H9 (cell line): ENCODE measurements at regions not wholly inside any gene's neighbourhood (a gene's known extent, or its start where the extent isn't known, plus 50 kb on each side); places are given as distances from the start of the nearest gene placed in this dataset.

ENCODE experiments used
- DNase-seq: peaks from one replicate; pipeline ENCODE4 v3.0.0-alpha.2; 2017
- H2AFZ ChIP-seq: one replicate; pipeline ENCODE4 v1.6.1; 2013; ENCODE audit warnings: mild to moderate bottlenecking, low read length, control low read depth, moderate library complexity
- H2AK5ac ChIP-seq: 2 replicates; pipeline ENCODE4 v1.6.1; 2013; ENCODE audit warnings: low read length, control low read depth, mixed read lengths; ENCODE audit not compliant: insufficient read length
- H2BK120ac ChIP-seq: one replicate; pipeline ENCODE4 v1.6.1; 2013; ENCODE audit warnings: low read depth, mild to moderate bottlenecking, low read length, control low read depth, inconsistent platforms; ENCODE audit not compliant: poor library complexity, severe bottlenecking
- H2BK12ac ChIP-seq: 2 replicates; pipeline ENCODE4 v1.6.1; 2013; ENCODE audit warnings: low read length, control low read depth, mixed read lengths, low read depth; ENCODE audit not compliant: insufficient read length
- H2BK15ac ChIP-seq: 2 replicates; pipeline ENCODE4 v1.6.1; 2013; ENCODE audit warnings: low read depth, low read length, control low read depth
- H2BK20ac ChIP-seq: one replicate; pipeline ENCODE4 v1.6.1; 2013; ENCODE audit warnings: low read depth, mild to moderate bottlenecking, low read length, control low read depth, inconsistent platforms; ENCODE audit not compliant: poor library complexity, severe bottlenecking
- H2BK5ac ChIP-seq: 2 replicates; pipeline ENCODE4 v1.6.1; 2013; ENCODE audit warnings: low read length, control low read depth, mixed read lengths; ENCODE audit not compliant: insufficient read length
- H3K14ac ChIP-seq: 2 replicates; pipeline ENCODE4 v1.6.1; 2013; ENCODE audit warnings: low read length, control low read depth; ENCODE audit not compliant: insufficient read depth
- H3K18ac ChIP-seq: 2 replicates; pipeline ENCODE4 v1.6.1; 2013; ENCODE audit warnings: low read depth, mild to moderate bottlenecking, mixed read lengths, low read length, control low read depth; ENCODE audit not compliant: insufficient read length
- H3K23ac ChIP-seq: 2 replicates; pipeline ENCODE4 v1.6.1; 2013; ENCODE audit warnings: low read length, control low read depth, mixed read lengths, low read depth; ENCODE audit not compliant: insufficient read length
- H3K23me2 ChIP-seq: 2 replicates; pipeline ENCODE4 v1.6.1; 2013; ENCODE audit warnings: low read depth, mild to moderate bottlenecking, mixed read lengths, low read length, control low read depth; ENCODE audit not compliant: insufficient read length, poor library complexity, severe bottlenecking
- H3K27ac ChIP-seq: 2 replicates; pipeline ENCODE4 v1.5.1; 2013; ENCODE audit warnings: low read length, control low read depth, mixed read lengths, low read depth; ENCODE audit not compliant: insufficient read length
- H3K27me3 ChIP-seq: 2 replicates; pipeline ENCODE4 v1.6.1; 2013; ENCODE audit warnings: low read length, control low read depth, inconsistent platforms; ENCODE audit not compliant: insufficient read depth
- H3K4ac ChIP-seq: 2 replicates; pipeline ENCODE4 v1.6.1; 2013; ENCODE audit warnings: low read depth, mild to moderate bottlenecking, control low read depth, inconsistent platforms, low read length, moderate library complexity
- H3K4me1 ChIP-seq: 2 replicates; pipeline ENCODE4 v1.6.1; 2013; ENCODE audit warnings: low read length, control low read depth, inconsistent platforms; ENCODE audit not compliant: insufficient read depth
- H3K4me2 ChIP-seq: 2 replicates; pipeline ENCODE4 v1.6.1; 2013; ENCODE audit warnings: low read length, control low read depth, mixed read lengths; ENCODE audit not compliant: insufficient read length, insufficient read depth
- H3K56ac ChIP-seq: 2 replicates; pipeline ENCODE4 v1.6.1; 2013; ENCODE audit warnings: low read depth, mild to moderate bottlenecking, mixed read lengths, low read length, control low read depth; ENCODE audit not compliant: insufficient read length
- H3K79me1 ChIP-seq: 2 replicates; pipeline ENCODE4 v1.6.1; 2013; ENCODE audit warnings: low read depth, mild to moderate bottlenecking, moderate library complexity, low read length, control low read depth, inconsistent platforms; ENCODE audit not compliant: insufficient read depth, poor library complexity, severe bottlenecking
- H3K79me2 ChIP-seq: 2 replicates; pipeline ENCODE4 v1.6.1; 2013; ENCODE audit warnings: low read length, control low read depth, inconsistent platforms; ENCODE audit not compliant: insufficient read depth
- H3K9ac ChIP-seq: 2 replicates; pipeline ENCODE4 v1.6.1; 2013; ENCODE audit warnings: low read length, control low read depth, mixed read lengths; ENCODE audit not compliant: insufficient read length; ENCODE audit errors: extremely low read depth
- H3K9me3 ChIP-seq: one replicate; pipeline ENCODE4 v1.6.1; 2013; ENCODE audit warnings: low read depth, low read length, inconsistent platforms; ENCODE audit not compliant: control insufficient read depth
- H3T11ph ChIP-seq: one replicate; pipeline ENCODE4 v1.6.1; 2013; ENCODE audit warnings: mild to moderate bottlenecking, low read length, control low read depth, inconsistent platforms
- H4K20me1 ChIP-seq: one replicate; pipeline ENCODE4 v1.6.1; 2013; ENCODE audit not compliant: control insufficient read depth, insufficient read length, insufficient read depth
- H4K5ac ChIP-seq: 2 replicates; pipeline ENCODE4 v1.6.1; 2013; ENCODE audit warnings: low read depth, mild to moderate bottlenecking, mixed read lengths, low read length, control low read depth; ENCODE audit not compliant: insufficient read length
- H4K8ac ChIP-seq: replicated peaks from 2 replicates; pipeline ENCODE4 v1.6.1; 2013; ENCODE audit warnings: low read length, control low read depth, mixed read lengths, low read depth; ENCODE audit not compliant: insufficient read length
- H4K91ac ChIP-seq: 2 replicates; pipeline ENCODE4 v1.6.1; 2013; ENCODE audit warnings: low read depth, mild to moderate bottlenecking, moderate library complexity, mixed read lengths, low read length, control low read depth; ENCODE audit not compliant: insufficient read length
- H3K27ac Mint-ChIP-seq, 3 experiments: 2 replicates in 2 of 3; 3 replicates in 1 of 3; pipeline ENCODE4 v1.8.0; 2020 to 2021; ENCODE audit warnings: mixed read lengths in 3 of 3, mild to moderate bottlenecking in 1 of 3, moderate library complexity in 1 of 3
- H3K27me3 Mint-ChIP-seq: 2 replicates; pipeline ENCODE4 v1.8.0; 2021; ENCODE audit warnings: low read depth, mild to moderate bottlenecking, moderate library complexity, mixed read lengths
- H3K36me3 Mint-ChIP-seq, 3 experiments: 2 replicates in 2 of 3; 3 replicates in 1 of 3; pipeline ENCODE4 v1.8.0; 2020 to 2021; ENCODE audit warnings: low read depth in 3 of 3, mixed read lengths in 3 of 3; ENCODE audit not compliant: insufficient read depth in 1 of 3
- H3K4me1 Mint-ChIP-seq, 2 experiments: 2 replicates each; pipeline ENCODE4 v1.8.0; 2020; ENCODE audit warnings: mixed read lengths in 2 of 2
- H3K4me3 Mint-ChIP-seq, 2 experiments: 2 replicates in 1 of 2; 3 replicates in 1 of 2; pipeline ENCODE4 v1.8.0; 2020 to 2021; ENCODE audit warnings: mild to moderate bottlenecking in 2 of 2, mixed read lengths in 2 of 2, moderate library complexity in 1 of 2
- H3K9me3 Mint-ChIP-seq, 2 experiments: 2 replicates in 1 of 2; 3 replicates in 1 of 2; pipeline ENCODE4 v1.8.0; 2020; ENCODE audit warnings: mild to moderate bottlenecking in 2 of 2, mixed read lengths in 2 of 2, moderate library complexity in 1 of 2
- WGBS: extraction: QIAGEN DNeasy Blood & Tissue Kit; methylation state at CpG from one replicate; pipeline ENCODE4 v1.1.7; 2013; ENCODE audit warnings: missing lambda C conversion rate, low lambda C conversion rate, mixed read lengths; ENCODE audit not compliant: insufficient read length; ENCODE audit errors: extremely low coverage; 5-methylcytosine and 5-hydroxymethylcytosine counted together
- TF ChIP-seq, protein P1 (sequence below): fragments of 200-600 bp; sonication (generic); conservative IDR thresholded peaks from 3 replicates; pipeline ENCODE4 v1.8.0; 2021; ENCODE audit warnings: antibody characterized with exemption, mild to moderate bottlenecking

DNA sequence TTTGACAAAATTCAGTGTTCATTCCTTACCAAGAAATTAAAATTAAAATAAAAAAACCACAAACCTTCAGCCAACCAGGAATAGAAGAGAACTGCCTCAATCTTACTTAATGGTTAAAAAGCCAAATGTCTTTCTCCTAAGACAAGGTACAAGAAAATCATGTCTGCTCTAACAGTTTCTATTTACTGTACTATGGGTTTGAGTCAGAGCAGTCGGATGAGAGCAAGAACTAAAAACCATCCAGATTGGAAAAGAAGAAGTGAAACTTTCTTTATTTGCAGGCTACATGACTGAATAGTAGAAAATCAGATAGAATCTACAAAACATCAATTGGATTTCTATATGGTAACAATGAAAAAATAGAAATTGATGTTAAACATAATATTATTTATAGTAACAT lies 555.5 kb upstream of the TNP1 start:
- H3K23ac ChIP-seq, result no peak overlapping the region
- no peaks in the 10 kb centered on the region for H4K20me1 ChIP-seq
- Mint-ChIP-seq H3K27ac (no peak overlapping the region), H3K27me3 (peaks cover 11% of the 10 kb centered on the region), H3K36me3 (no peaks in the 10 kb centered on the region), H3K9me3 (no peaks in the 10 kb centered on the region), H3K4me3 (no peak overlapping the region), H3K4me1 (no peaks in the 10 kb centered on the region)
- no peak overlapping the region for H3K4ac ChIP-seq
- H4K8ac ChIP-seq, result no peak overlapping the region
- no CpG with 5 or more reads among the region's 1 CpG for WGBS
- no peaks in the 10 kb centered on the region for H3K4me1 ChIP-seq
- no peak overlapping the region for H2AK5ac ChIP-seq
- H3K27ac ChIP-seq, result no peak overlapping the region
- peaks cover 1% of the 10 kb centered on the region; the same call in 1 of the 2 replicates for H3K79me2 ChIP-seq
- H3K27me3 ChIP-seq, result no peaks in the 10 kb centered on the region
- no peak for DNase-seq
- no peak overlapping the region for H4K91ac ChIP-seq
- H3K14ac ChIP-seq, result no peak overlapping the region
- H3K9ac ChIP-seq, result no peak overlapping the region
- H4K5ac ChIP-seq, result no peak overlapping the region
- no peak overlapping the region for H2BK120ac ChIP-seq
- no peak overlapping the region for H2BK20ac ChIP-seq
- no peak overlapping the region for H2BK15ac ChIP-seq
- H3K9me3 ChIP-seq, result no peaks in the 10 kb centered on the region
- H3K4me2 ChIP-seq, result no peak overlapping the region
- H2AFZ ChIP-seq, result no peak overlapping the region
- no peaks in the 10 kb centered on the region for H3K79me1 ChIP-seq
- no peak overlapping the region for H2BK12ac ChIP-seq
- no peaks in the 10 kb centered on the region for H3K23me2 ChIP-seq
- TF ChIP-seq, protein P1, sequence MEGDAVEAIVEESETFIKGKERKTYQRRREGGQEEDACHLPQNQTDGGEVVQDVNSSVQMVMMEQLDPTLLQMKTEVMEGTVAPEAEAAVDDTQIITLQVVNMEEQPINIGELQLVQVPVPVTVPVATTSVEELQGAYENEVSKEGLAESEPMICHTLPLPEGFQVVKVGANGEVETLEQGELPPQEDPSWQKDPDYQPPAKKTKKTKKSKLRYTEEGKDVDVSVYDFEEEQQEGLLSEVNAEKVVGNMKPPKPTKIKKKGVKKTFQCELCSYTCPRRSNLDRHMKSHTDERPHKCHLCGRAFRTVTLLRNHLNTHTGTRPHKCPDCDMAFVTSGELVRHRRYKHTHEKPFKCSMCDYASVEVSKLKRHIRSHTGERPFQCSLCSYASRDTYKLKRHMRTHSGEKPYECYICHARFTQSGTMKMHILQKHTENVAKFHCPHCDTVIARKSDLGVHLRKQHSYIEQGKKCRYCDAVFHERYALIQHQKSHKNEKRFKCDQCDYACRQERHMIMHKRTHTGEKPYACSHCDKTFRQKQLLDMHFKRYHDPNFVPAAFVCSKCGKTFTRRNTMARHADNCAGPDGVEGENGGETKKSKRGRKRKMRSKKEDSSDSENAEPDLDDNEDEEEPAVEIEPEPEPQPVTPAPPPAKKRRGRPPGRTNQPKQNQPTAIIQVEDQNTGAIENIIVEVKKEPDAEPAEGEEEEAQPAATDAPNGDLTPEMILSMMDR, result no peak
- no peak overlapping the region for H2BK5ac ChIP-seq
- H3K56ac ChIP-seq, result no peak overlapping the region
- no peak overlapping the region for H3K18ac ChIP-seq
- no peak overlapping the region for H3T11ph ChIP-seq
